Small intestine (tissue), 7 donors: ENCODE measurements at regions not wholly inside any gene's neighbourhood (a gene's known extent, or its start where the extent isn't known, plus 50 kb on each side); places are given as distances from the start of the nearest gene placed in this dataset.

ENCODE experiments used
- DNase-seq, 2 donors: peaks; one replicate each; pipeline versions ENCODE4 v3.0.0 to v3.0.0-alpha.2; 2013
- FAIRE-seq: peaks from 2 replicates; lab custom pipeline; 2012; peaks lifted over from hg19 to GRCh38; lab: Jason Lieb, UNC
- H3K27ac ChIP-seq, 3 donors: one replicate each; pipeline ENCODE4 v1.5.1; 2013; ENCODE audit warnings: low read length in 2 of 3, mild to moderate bottlenecking in 2 of 3, control low read depth in 1 of 3, inconsistent platforms in 1 of 3, low read depth in 1 of 3, moderate library complexity in 1 of 3
- H3K27me3 ChIP-seq, 3 donors: one replicate each; pipeline ENCODE4 v1.6.1; 2013; ENCODE audit warnings: low read length in 3 of 3, inconsistent platforms in 1 of 3; ENCODE audit not compliant: control insufficient read depth in 3 of 3, insufficient read depth in 3 of 3
- H3K36me3 ChIP-seq, 3 donors: one replicate each; pipeline ENCODE4 v1.6.1; 2013; ENCODE audit warnings: low read length in 3 of 3, inconsistent platforms in 1 of 3, low read depth in 1 of 3, mild to moderate bottlenecking in 1 of 3, moderate library complexity in 1 of 3; ENCODE audit not compliant: control insufficient read depth in 3 of 3, insufficient read depth in 2 of 3
- H3K4me1 ChIP-seq, 3 donors: one replicate each; pipeline ENCODE4 v1.6.1; 2013; ENCODE audit warnings: low read length in 2 of 3, inconsistent platforms in 1 of 3, low read depth in 1 of 3, mild to moderate bottlenecking in 1 of 3, moderate library complexity in 1 of 3; ENCODE audit not compliant: control insufficient read depth in 3 of 3, insufficient read depth in 2 of 3
- H3K4me3 ChIP-seq, 3 donors: one replicate each; pipeline ENCODE4 v1.5.1; 2013; ENCODE audit warnings: low read length in 3 of 3, control low read depth in 1 of 3, inconsistent platforms in 1 of 3, low read depth in 1 of 3, mild to moderate bottlenecking in 1 of 3, moderate library complexity in 1 of 3
- H3K9me3 ChIP-seq, 2 donors: one replicate each; pipeline ENCODE4 v1.6.1; 2013; ENCODE audit warnings: low read depth in 1 of 2, low read length in 1 of 2; ENCODE audit not compliant: control insufficient read depth in 2 of 2, insufficient read depth in 1 of 2
- WGBS, 3 donors: extraction: QIAGEN DNeasy Blood & Tissue Kit; methylation state at CpG; one replicate each; pipeline ENCODE4 v1.1.7; 2013; 5-methylcytosine and 5-hydroxymethylcytosine counted together
- donor health status: healthy with polysubstance abuse.
- donor health status: control.
- donor health status: control.
- donor health status: Bipolar disorder and iron deficiency.
- donor health status: healthy.

DNA sequence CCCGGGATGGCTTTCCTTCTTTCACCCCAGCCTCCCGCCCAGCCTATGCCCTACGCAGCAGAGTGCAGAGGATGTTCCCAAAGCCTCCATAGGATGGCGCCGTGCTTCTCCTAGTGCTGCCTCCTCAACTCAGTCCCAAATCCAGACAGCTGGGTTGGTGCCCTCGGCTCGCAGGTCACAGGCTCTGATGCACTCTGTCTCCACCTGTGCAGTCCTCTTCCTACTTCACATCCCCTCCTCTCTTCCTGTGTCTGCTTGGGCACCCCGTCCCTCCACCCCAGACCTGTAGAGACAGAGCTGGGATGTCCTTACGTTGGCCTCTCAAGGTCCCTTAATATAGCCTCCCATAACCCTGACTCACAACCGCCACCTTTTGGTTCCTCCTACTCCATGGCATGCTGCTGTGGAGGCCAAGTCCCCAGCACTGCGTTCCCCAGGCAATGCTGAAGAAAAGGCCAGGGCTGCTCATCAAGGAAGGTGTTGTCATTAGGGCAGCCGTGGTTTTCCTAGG lies 314.4 kb downstream of the GADD45G start:
- H3K27ac ChIP-seq, result no peak overlapping the region
- no peak for FAIRE-seq

DNA sequence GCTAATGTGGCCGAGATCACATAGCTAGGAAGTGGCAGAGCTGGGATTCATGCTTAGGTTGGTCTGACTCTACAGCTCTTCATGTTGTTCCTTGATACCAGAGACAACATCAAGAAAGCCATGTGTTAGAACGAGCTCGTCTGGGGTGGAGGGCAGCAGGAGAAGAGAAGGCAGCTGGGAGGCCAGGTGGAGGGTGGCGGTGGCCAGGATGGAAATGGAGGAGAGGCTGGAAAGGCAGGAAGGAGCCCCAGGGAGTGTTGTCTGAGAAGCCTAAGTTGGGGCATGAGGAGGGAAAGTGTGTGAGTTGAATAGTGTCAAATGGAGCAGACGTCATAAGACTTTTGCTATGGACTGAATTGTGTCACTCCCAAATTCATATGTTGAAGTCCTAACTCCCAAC lies 315.3 kb downstream of the GADD45G start:
- Histone ChIP-seq H3K4me3 (no peak overlapping the region), H3K27me3 (no peaks in the 10 kb centered on the region), H3K36me3 (no peaks in the 10 kb centered on the region), H3K27ac (no peak overlapping the region), H3K9me3 (no peaks in the 10 kb centered on the region), H3K4me1 (peaks cover 0 to 8% (median 0%) of the 10 kb centered on the region in 3 donors)
- FAIRE-seq (no peak), DNase-seq (no peak)
- WGBS, 3 donors, result 88 to 93% (median 91%) methylated on average over 5 of the region's 5 CpGs

More for the DNA sequence above, 314.4 kb downstream of the GADD45G start:
- Histone ChIP-seq H3K4me3 (no peak overlapping the region), H3K9me3 (no peaks in the 10 kb centered on the region), H3K36me3 (no peaks in the 10 kb centered on the region), H3K4me1 (peaks cover 0 to 6% (median 0%) of the 10 kb centered on the region in 3 donors), H3K27me3 (no peaks in the 10 kb centered on the region)
- WGBS, 3 donors, result 44 to 48% (median 47%) methylated on average over 12 of the region's 12 CpGs
- DNase-seq, result peak; percentile 63 to 73

DNA sequence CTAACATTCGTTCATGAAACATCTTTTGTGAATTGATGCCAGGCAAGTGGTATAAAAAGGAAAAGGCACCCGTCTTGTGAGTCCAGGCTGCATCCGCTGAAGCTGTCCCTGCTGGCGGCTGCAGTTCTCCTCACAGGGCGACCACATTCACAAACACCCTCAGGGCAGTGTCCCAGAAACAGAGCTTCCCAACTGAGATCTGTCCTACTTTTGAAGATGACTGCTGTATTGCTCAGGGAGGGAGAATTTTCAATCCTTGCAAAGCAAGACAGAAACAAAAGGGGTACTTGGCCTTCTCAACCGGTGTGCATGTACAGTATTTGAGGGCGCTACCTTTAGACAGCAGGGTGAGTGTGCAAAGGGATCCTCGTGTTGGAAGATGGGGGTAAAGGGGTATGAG lies 316.1 kb downstream of the GADD45G start:
- no peak for FAIRE-seq
- no peaks in the 10 kb centered on the region for H3K27me3 ChIP-seq
- 77 to 85% (median 82%) methylated on average over 8 of the region's 8 CpGs for WGBS, 3 donors
- no peak overlapping the region for H3K4me3 ChIP-seq
- no peaks in the 10 kb centered on the region for H3K36me3 ChIP-seq
- peaks cover 0 to 8% (median 0%) of the 10 kb centered on the region in 3 donors for H3K4me1 ChIP-seq
- no peak overlapping the region for H3K27ac ChIP-seq
- H3K9me3 ChIP-seq, result no peaks in the 10 kb centered on the region
- DNase-seq, result no peak

DNA sequence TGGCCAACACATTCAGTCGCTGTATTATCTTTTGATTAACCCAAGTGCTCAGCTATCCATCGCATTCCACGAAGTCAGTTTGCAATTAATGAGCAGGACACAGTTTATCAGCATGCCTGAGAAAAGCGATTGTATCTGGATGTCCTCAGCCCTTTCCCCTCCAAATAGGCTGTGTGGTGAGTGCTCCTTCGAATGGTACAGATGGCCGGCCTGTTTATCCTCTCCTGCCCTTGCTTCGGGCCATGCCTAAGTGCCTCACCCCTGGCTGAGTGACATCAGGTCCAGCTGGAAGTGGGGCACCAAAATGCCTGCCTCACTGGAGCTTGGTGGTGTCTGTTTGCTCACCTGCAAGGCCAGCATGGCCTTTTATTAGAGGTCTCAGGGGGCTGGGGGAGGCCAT lies 317.3 kb downstream of the GADD45G start:
- Histone ChIP-seq H3K4me1 (peaks cover 0 to 11% (median 0%) of the 10 kb centered on the region in 3 donors), H3K4me3 (no peak overlapping the region), H3K27ac (no peak overlapping the region), H3K36me3 (no peaks in the 10 kb centered on the region), H3K9me3 (no peaks in the 10 kb centered on the region), H3K27me3 (no peaks in the 10 kb centered on the region)
- 85 to 89% (median 88%) methylated on average over 7 of the region's 7 CpGs for WGBS, 3 donors
- no peak for FAIRE-seq
- DNase-seq, result no peak

DNA sequence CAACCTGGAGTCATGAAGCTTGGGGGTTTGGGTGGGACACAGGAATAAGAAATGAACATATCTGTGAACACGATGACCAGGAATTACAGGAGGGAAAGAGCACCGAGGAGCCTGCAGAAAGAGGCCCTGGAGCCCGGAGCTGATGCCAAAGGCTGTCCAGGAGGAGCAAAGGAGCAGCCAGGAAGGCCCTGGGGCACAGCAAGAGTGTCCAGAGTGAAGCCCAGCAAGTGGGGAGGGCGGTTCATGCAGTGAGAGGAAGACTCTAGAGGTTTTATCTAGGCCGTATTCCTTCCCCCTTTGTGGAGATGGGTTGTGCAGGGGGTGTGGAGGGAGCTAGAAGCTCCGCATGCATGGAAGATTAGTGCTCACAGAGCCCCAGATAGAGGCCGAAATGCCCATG lies 318.4 kb downstream of the GADD45G start:
- DNase-seq (no peak), FAIRE-seq (no peak)
- WGBS, 3 donors, result 85 to 94% (median 88%) methylated on average over 6 to 7 of the region's 7 CpGs
- Histone ChIP-seq H3K27me3 (no peaks in the 10 kb centered on the region), H3K4me1 (peaks cover 0 to 15% (median 0%) of the 10 kb centered on the region in 3 donors), H3K4me3 (no peak overlapping the region), H3K36me3 (no peaks in the 10 kb centered on the region), H3K9me3 (no peaks in the 10 kb centered on the region), H3K27ac (no peak overlapping the region)

DNA sequence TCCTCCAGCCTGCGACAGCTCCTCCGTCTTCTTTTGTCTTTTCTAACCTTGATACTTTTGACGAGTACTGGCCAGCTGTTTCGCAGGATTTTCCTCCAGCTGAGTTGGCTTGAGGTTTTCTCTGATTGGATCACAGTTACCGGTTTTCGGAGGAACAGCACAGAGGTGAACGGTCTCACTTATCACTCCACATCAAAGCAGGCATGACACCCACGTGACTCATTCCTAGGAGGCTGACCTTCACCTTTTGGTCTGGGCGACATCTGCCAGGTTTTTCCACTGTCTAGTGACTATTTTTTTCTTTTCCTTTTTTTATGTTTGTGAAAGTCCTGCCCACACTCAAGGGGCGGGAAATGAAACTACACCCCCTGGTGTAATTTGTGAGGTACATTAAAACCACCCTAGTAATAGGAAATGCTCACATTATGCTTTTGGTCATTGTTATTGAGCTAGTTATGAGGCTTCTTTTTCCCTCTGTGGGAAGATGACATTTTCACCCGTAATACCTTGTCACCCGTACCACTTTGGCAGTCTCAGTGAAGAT lies 319.2 kb downstream of the GADD45G start:
- no peak for FAIRE-seq
- no peaks in the 10 kb centered on the region for H3K9me3 ChIP-seq
- H3K4me3 ChIP-seq, result no peak overlapping the region
- H3K27ac ChIP-seq, result no peak overlapping the region
- H3K36me3 ChIP-seq, result no peaks in the 10 kb centered on the region
- DNase-seq, result peak; percentile 20 to 39
- H3K27me3 ChIP-seq, result no peaks in the 10 kb centered on the region
- H3K4me1 ChIP-seq, result peaks cover 0 to 15% (median 0%) of the 10 kb centered on the region in 3 donors
- WGBS, 3 donors, result 17 to 44% (median 21%) methylated on average over 12 of the region's 12 CpGs

DNA sequence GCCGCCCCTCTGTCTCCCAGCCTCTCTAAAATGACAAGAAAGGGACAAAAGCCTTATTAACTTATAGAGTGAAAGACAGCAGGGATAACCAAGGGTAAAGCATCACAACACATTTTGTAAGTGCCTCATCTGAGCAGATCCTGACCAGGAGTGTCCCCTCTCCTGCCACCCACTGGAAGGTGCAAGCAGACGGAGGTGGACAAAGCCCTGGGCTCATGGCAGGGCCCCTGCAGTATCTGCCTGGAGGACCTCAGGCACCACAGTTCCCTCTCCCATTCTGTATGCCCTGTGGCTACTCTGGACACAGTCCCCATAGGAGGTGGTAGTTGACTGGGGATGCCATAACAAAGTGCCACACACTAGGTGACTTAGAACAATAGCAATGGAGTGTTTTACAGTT lies 319.8 kb downstream of the GADD45G start:
- peaks cover 0 to 21% (median 0%) of the 10 kb centered on the region in 3 donors for H3K4me1 ChIP-seq
- no peak for FAIRE-seq
- H3K4me3 ChIP-seq, result no peak overlapping the region
- H3K27ac ChIP-seq, result no peak overlapping the region
- 78 to 90% (median 90%) methylated on average over 2 of the region's 2 CpGs for WGBS, 3 donors
- H3K36me3 ChIP-seq, result no peaks in the 10 kb centered on the region
- DNase-seq, result no peak
- H3K9me3 ChIP-seq, result no peaks in the 10 kb centered on the region
- no peaks in the 10 kb centered on the region for H3K27me3 ChIP-seq

DNA sequence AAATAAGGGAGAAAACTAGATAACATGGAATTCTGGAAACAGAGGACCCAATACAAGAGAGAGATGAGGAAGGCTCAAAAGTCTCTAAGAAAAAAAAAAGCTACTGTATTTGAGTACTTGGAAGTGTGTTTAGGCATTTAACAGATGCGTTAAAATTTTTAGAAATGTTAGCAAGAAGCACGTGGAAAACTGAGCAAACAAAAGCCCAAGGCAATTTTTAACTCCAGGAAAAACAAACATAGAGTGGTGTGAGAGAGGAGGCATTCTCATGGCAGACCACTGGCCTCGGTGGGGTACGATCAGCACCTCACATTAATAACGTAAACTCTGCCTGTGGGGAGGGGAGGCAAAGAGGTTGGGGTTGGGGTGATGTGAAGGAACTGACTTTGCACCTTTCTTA lies 321.4 kb downstream of the GADD45G start:
- no peak overlapping the region for H3K4me3 ChIP-seq
- H3K27ac ChIP-seq, result no peak overlapping the region
- DNase-seq (no peak), FAIRE-seq (no peak)
- no peaks in the 10 kb centered on the region for H3K9me3 ChIP-seq
- WGBS, 3 donors, result 69 to 80% (median 78%) methylated on average over 5 of the region's 5 CpGs
- no peaks in the 10 kb centered on the region for H3K36me3 ChIP-seq
- H3K4me1 ChIP-seq, result peaks cover 0 to 27% (median 0%) of the 10 kb centered on the region in 3 donors
- H3K27me3 ChIP-seq, result no peaks in the 10 kb centered on the region
